ENCODE measurements at regions not wholly inside any gene's neighbourhood (a gene's known extent, or its start where the extent isn't known, plus 50 kb on each side); places are given as distances from the start of the nearest gene placed in this dataset.
"Not testable (repeated sequence)": the region's sequence is repeated elsewhere in the genome, so short reads cannot be mapped to it uniquely, and the experiment has no call there.

DNA sequence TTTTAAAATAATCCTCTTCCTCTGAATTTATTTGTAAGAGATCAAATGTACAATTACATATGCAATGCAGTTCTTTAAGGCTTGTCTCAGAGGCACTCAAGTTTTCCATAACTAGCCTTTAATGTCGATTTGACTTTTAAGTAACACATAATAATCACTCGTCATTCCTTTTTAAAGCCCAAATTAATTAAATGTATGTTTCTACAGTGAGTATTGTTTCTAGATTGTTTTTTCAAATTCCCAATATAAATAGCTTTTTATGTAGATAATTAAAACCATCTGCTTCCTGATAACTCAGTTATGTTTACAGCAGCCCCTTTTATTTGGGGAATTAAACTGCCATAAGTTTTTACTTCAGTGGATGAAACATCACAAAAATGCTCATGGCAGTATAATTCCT lies 185.1 kb downstream of the ETNK1 start:
- DNase-seq (ENCODE audit: low read depth): no peak

DNA sequence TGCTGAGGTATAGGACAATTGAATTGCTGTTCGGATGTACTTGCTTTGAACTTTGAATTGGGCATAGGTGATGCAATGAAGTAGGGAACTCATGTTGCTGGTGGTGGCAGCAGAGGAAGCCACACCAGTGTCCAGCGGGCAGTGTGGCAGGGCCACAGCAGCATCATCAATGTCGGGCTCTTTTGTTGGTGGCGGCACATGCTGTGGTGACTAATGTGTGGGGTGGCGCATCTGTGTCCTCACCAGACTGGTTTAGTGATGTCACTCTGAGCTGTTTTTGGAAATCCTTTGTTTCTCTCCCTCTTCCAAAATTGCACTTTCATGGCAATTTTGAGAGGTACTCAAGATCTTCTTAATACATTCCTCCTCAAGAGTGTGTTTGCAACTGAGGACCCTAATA lies 187.6 kb downstream of the ETNK1 start:
- peak; percentile 14 for DNase-seq (ENCODE audit: low read depth)

DNA sequence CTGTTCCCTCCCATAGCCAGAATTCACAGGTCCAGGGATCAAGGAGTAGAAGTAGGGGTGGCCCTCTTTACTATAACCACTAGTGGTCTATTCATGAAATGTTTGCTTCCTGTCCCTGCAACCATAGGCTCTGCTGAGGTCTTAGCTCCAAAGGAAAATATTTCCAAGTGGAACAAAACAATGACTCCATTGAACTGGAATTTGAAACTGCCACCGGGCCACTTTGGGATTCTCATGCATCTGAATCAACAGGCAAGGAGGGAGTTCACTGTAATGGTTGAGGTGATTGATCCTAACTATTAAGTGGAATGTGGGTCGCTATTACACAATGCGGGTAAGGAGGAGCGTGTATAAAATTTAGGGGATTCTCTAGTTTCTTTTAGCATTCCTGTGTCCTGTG lies 197.0 kb downstream of the ETNK1 start:
- peak; percentile 17 for DNase-seq (ENCODE audit: low read depth)

DNA sequence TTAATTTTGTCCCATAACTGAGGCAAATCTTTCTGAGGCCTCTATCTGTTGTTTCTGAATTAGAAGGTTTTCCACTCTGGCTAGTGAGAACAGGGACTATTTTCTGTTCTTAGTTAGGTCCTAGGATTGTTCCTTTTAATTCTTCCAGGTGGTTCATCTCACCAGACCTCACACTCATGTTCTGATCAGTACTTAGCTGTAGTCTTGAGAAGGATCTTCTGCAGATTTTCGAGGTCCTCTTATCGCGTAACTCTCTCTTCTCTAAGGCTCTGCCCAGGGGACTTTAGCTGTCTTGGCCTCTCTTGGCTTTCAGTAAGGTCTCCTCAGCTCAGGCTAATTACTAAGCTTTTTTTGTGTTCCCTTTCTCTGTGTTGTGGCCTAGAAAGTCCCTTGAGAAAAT lies 201.1 kb downstream of the ETNK1 start:
- DNase-seq (ENCODE audit: low read depth): no peak

DNA sequence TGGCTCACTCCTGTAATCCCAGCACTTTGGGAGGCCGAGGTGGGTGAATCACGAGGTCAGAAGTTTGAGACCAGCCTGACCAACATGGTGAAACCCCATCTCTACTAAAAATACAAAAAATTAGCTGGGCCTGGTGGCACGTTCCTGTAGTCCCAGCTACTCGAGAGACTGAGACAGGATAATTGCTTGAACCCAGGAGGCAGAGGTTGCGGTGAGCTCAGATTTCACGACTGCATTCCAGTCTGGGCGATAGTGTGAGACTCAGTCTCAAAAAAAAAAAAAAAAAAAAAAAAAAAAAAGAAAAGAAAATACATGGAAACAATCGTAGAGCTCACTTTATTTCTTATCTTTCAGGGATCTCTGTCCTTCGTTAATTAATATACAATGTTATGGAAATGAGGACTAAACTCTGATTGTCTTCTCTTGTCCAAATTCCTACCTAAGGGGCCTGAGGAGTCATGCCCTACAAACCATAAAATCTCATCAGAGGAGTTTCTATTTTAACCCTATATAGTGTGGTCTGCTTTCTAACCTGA lies 201.5 kb downstream of the ETNK1 start:
- DNase-seq (ENCODE audit: low read depth): not testable (repeated sequence)

DNA sequence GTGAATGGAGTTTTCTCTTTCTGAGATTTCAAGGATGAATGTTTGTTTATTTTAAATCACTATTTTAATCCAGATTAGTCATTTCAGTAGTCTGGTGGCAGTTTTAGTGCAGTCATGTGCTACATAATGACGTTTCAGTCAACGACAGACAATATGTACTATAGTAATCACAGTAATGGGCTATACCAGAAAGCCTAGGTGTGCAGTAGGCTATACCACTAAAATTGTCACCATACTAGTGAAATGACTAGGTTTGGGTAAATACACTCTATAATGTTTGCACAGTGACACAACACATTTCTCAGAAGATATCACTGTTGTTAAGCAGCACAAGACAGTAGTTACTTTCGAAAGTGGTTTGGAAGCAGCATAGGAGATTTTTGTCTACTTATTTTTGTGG lies 203.1 kb downstream of the ETNK1 start:
- no peak for DNase-seq (ENCODE audit: low read depth)

DNA sequence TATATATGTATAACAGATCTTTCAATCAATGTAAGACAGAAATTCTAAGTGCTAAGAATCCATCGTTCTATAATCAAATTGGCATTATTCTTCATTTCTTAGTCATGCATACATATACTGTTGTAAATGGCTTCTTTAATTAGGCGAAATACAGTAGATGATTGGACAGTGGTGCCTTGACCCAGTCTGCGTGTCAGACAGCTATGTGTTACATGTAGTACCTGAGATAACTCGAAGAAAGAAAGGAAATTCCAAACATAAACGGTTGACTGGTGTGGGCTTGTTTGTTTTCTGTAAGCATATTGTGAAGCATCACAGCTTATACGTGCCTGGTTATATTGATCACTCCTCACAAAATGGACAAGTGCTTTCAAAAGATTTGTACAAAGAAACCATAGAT lies 210.5 kb downstream of the ETNK1 start:
- DNase-seq (ENCODE audit: low read depth): no peak

DNA sequence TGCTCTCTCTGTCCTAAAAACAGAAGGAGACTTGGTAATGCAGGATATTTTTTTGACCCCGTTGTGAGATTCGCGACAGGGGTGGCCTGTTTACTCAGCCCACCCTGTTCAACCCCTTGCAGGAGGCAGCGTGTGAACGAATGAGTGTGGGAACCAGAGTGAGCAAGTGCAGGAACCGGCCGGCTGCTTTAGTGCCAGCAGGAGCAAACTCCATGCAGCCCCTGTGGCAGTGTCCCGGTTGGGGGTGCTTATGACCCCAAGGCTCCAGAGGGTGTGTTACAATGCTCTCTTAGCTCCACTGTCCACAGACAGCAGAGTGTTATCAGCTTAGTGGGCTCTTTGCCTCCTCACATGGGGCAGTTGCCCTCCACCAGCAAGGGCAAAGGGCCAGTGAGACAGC lies 225.2 kb downstream of the ETNK1 start:
- DNase-seq (ENCODE audit: low read depth): no peak

DNA sequence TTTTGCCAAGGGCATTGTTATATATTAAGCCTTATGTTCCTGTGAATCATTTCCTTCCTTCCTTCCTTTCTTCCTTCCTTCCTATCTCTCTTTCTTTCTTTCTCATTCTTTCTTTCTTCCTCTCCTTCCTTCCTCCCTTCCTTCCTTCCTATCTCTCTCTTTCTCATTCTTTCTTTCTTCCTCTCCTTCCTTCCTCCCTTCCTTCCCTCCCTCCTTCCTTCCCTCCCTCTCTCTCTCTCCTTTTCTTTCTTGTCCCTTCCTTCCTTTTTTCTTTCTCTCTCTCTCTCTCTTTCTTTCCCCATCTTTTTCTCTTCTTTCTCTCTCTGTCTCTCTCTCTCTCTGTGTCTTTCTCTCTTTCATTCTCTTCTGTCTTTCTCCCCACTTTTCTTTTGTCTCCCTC lies 226.6 kb downstream of the ETNK1 start:
- no peak for DNase-seq (ENCODE audit: low read depth)

DNA sequence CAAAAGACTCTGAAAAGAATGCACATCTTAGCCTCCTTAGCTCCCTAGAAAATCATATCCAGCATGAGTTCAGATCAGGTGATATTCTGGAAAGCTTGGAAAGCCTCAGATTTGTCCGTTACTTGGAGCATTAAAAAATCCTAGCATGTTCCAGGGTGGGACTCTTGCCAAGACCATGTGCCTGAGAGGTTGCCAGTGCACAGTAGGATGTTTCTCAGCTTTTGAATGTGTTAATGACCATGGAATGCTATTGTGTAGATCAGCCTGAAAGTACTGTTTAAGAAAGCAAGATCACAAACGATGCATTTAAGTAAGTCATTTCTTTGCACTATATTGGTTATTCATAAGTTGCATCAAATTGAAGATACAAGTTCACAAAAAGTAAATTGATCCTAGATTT lies 230.5 kb downstream of the ETNK1 start:
- DNase-seq (ENCODE audit: low read depth): no peak

DNA sequence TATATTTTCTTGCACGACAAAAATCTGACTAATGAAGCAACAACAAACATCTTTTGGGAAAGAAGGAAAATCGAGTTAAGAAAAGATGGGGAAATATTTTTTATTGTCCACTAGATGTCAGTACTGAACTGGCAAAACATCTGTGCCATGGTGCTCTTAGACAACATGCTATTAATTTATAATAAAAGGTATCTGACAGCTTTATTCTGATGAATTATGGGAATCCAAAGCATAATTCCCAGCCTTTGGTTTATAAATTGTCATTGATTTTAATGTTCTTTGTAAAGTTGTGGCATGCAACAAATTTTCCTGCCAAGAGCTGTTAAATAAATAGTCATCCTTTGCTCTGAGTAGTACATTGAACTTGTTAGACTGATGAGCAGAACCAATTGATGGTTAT lies 231.2 kb downstream of the ETNK1 start:
- peak; percentile 45 for DNase-seq (ENCODE audit: low read depth)

DNA sequence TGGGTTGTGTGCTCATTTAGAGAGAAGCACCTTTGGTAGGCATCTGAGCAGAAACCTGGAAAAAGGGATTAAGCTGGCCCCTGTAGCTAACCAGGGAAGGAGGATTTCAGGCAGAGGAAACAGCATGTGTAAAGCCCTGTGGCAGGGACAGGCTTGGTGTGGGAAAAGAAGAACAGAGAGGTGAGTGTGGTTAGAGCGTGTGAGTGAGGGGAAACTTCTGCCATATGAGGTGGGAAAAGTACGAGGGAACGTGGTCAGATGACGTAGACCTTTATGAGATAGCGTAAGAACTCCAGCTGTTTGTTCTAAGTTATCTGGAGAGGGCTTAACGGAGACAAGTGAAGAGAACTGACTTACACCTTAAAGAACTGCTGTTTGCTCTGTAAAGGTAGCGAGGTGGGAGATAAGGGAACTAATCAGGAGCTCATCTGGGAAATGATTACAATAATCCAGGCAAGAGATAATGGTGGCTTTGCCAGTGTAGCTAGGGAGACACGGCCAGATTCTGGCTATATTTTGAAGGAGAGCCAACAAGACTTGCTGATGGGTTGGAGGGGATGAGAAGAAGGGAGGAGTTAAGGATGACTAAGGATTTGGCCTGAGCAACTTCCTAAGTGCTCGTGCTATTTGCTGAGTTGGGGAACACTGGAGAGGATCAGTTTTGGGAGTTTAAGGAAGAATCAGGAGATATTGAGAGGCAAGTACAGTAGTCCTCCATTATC lies 234.0 kb downstream of the ETNK1 start:
- DNase-seq (ENCODE audit: low read depth): peak; percentile 8

DNA sequence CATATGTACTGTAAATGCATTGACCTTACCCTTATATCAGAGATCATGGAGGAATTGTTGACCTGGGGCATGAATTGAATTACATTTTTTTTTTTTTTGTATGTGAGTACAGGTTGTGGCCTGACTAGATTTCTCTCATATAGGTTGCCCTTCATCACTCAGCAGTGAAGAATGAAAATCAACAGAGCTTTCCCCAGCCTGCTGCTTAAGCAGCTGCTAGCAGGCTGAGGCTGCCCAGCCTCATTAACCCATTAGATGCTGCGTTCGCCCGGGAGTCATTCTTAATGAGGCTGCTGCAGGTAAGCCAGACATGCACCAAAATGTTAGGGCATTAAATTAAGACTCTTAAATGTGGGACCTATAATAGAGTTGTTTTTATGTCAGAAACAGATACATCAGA lies 236.0 kb downstream of the ETNK1 start:
- no peak for DNase-seq (ENCODE audit: low read depth)

DNA sequence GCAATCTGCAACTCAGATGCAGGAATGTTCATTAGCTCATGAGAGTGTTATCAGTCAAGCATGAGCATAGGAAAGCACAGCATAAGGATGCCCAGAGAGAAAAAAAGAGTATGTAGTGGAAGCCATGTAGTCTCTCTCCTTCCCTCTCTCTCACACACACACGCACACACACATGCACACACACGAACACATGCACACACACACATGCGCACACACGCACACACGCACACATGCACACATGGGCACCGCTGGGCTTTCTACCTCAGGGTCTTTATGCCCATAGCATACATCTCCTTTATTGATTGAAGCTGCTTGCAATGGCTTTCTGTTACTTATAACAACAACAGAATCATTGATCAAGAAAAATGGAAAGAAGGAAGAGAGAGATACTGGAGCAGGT lies 240.9 kb downstream of the ETNK1 start:
- DNase-seq (ENCODE audit: low read depth): no peak

DNA sequence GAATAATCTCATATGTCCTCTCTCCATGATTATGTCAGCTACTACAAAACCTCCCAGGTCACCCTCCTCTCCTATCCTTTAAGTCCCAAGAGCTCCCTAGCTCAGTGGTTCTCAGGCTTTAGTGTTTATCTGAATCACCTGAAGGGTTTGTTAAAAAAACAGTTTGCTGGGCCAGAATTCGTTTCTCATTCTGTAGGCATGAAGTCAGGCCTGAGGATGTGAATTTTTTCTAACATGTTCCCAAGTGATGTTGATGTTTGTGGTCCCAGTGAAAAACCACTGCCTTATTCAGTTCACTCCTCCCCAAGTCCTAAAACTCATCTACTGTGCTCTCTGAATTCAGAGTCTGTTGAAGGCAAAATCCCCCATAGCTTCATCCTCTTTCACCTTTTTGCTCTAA lies 241.4 kb downstream of the ETNK1 start:
- DNase-seq (ENCODE audit: low read depth): no peak

DNA sequence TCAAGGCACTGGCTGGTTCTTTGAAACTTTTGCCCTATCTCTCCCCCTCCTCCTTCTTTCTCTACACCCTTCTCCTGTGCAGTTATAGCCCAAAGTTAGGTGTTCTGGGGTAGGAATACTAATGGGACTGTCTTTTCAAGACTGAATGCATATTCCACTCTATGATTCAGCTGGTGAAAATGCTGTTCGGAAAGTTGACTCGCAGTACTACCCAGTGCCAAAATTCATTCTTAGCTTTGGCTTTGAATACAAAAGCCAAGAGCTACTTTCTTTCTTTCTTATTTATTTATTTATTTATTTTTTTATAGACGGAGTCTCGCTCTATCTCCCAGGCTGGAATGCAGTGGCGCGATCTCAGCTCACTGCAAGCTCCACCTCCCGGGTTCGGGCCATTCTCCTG lies 249.2 kb downstream of the ETNK1 start:
- no peak for DNase-seq (ENCODE audit: low read depth)

DNA sequence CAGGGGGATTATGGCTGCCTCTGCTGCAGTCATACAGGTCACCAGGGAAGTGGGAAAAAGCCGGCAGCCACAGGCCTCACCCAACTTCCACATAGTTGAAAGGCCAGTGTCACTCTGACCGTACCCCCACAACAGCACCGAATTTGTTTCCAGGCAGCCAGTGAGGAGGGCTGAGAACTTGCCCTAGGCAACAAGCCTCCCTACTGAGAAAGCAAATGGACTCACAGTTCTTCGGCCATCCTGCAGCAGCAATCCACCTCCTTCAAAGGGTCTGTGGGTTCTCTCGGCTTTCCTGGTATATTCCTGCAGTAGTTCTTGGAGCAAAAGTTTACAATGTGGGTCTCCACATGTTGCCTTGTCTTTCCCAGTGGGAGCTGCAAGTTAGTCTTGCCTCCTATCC lies 251.3 kb downstream of the ETNK1 start:
- no peak for DNase-seq (ENCODE audit: low read depth)

DNA sequence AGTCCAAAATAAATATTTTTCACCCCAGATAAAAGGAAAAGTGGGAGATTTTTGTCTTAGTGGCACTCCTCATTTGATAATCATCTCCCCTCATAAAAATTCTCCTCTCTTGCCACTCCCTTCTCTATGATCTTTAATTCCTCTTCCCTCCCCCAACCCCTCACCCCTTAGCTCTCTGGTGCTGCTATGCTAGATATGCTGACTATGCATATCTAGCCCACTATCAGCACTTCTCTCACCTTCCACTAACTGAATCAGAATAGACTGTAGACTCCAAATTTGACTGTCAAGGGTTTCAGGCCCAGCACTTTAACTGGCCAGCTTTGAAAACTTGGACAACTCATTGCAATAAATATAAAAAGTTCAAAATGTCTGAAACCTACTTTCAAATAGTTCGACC lies 254.2 kb downstream of the ETNK1 start:
- DNase-seq (ENCODE audit: low read depth): no peak

DNA sequence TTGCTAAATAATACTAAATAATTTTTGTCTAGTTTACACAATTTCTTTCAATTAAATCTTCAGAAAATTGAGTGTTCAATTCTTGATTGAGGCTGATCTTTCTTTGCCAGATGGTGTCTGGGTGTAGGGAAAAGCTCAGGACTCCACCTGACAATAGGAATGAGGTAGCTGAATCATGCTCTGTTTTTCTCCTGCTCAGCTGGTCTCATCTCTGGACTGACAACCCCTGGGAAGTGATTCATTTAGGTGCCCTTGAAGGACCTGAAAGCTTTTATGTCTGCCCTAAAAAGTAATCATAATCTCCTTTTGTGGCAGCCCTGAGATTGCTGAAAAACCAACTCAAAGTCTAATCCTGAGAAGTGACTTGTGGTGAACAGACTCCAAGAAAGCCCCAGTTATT lies 255.4 kb downstream of the ETNK1 start:
- no peak for DNase-seq (ENCODE audit: low read depth)

DNA sequence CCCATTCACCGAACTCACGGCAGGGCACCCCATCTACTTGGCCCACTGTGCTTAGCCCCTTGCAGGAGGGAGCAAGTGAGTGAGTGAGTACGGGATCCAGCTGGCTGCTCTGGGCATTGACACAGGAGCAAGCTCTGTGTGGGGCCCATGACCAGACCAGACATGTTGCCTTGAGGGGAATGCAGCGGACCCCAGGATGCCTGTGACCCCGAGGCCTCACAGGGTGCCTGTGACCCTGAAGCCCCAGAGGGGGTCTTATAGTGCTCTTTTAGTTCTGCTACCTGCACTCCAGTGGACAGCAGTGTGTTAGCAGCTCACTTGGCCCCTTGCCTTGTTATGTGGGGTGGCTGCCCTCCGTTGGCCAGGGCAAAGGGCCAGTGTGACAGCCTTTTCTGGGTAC lies 255.8 kb downstream of the ETNK1 start:
- no peak for DNase-seq (ENCODE audit: low read depth)

DNA sequence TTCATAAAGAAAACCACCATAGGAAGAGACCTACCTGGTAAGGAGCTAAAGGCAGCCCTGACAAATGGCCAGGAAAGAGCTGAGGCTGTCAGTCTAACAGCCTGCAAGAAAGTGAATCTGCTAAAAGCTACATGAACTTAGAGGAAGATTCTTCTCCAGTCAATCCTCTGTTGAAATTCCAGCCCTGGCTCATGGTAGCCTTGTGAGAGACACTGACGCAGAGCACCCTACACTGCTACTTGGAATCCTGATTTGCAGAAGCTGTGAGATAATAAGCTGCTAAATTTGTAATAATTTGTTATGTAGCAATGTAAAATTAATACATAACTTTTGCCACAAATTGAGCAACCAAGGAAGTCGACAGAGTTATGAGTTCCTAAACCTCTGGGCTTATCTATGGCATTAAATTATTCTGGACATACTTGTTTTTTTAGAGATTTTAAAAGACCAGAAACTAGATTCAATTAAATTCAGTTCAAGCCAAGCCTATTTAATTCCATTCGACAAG lies 257.0 kb downstream of the ETNK1 start:
- DNase-seq (ENCODE audit: low read depth): no peak

DNA sequence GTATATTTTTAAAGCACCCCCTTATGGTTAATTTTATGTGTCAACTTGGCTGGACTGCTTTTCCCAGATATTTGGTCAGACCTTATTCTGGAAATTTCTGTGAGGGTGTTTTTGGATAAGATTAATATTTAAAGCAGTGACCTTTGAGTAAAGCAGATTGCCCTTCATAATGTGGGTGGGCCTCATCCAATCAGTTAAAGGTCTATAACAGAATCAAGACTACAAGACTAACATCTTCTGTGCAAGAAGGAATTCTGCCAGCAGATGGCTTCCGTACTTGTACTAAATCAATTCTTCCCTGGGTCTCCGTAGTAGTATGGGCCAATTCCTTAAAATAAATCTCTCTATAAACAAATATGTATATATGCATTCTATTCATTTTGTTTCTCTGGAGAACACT lies 257.6 kb downstream of the ETNK1 start:
- no peak for DNase-seq (ENCODE audit: low read depth)

DNA sequence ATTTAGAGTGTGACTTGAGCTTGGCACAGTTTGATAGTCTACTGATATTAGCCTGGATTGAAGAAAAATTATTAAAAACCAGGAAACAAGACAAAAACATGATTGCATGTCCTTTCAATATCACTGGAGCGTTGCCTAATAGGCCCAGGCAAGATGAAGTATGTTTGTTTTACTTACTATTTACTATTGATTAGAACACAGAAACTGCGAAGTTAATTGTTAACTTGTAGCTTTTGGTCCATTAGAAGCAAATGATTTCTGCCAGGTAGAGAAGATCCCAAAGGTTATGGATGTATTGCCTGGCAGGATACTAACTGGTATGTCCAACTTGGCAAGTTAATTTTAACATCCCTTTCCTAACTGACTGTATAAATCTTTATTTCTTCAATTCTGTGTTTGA lies 268.9 kb downstream of the ETNK1 start:
- no peak for DNase-seq (ENCODE audit: low read depth)

All from myocyte (in vitro differentiated cells).